Amniotic stem cell (primary cell): ENCODE measurements at regions not wholly inside any gene's neighbourhood (a gene's known extent, or its start where the extent isn't known, plus 50 kb on each side); places are given as distances from the start of the nearest gene placed in this dataset.
"Not testable (repeated sequence)": the region's sequence is repeated elsewhere in the genome, so short reads cannot be mapped to it uniquely, and the experiment has no call there.

Experiments used
- DNase-seq: peaks from one replicate; lab custom pipeline; 2025; lab: John Stamatoyannopoulos, UW

- no peak for DNase-seq
These were observed 566.4 kb downstream of the DACH1 start for GRCh38 chr13:71300602-71301001.

GRCh38 chr13:71291842-71292146, 575.2 kb downstream of the DACH1 start:
- DNase-seq, result no peak

- DNase-seq, result no peak
These were observed 575.8 kb downstream of the DACH1 start for GRCh38 chr13:71290963-71291841.

GRCh38 chr13:71289980-71290379, 577.0 kb downstream of the DACH1 start:
- DNase-seq, result not testable (repeated sequence)

GRCh38 chr13:71285700-71286099, 581.3 kb downstream of the DACH1 start:
- DNase-seq, result no peak

- no peak for DNase-seq
These were observed 588.5 kb downstream of the DACH1 start for GRCh38 chr13:71278512-71278911.

GRCh38 chr13:71274923-71275608, 591.9 kb downstream of the DACH1 start:
- no peak for DNase-seq

- DNase-seq, result no peak
These were observed 605.7 kb downstream of the DACH1 start for GRCh38 chr13:71261256-71261655.

GRCh38 chr13:71260246-71260645, 606.8 kb downstream of the DACH1 start:
- DNase-seq, result no peak

- DNase-seq, result no peak
These were observed 611.4 kb downstream of the DACH1 start for GRCh38 chr13:71255633-71256032.

GRCh38 chr13:71254384-71254783, 612.6 kb downstream of the DACH1 start:
- DNase-seq, result no peak

- DNase-seq, result no peak
These were observed 614.8 kb downstream of the DACH1 start for GRCh38 chr13:71252184-71252704.

- no peak for DNase-seq
These were observed 615.6 kb downstream of the DACH1 start for GRCh38 chr13:71251292-71251951.

- no peak for DNase-seq
These were observed 618.0 kb downstream of the DACH1 start for GRCh38 chr13:71249011-71249410.

- DNase-seq, result no peak
These were observed 622.8 kb downstream of the DACH1 start for GRCh38 chr13:71244161-71244560.

GRCh38 chr13:71242201-71242600, 624.8 kb downstream of the DACH1 start:
- DNase-seq, result no peak

GRCh38 chr13:71240911-71241310, 626.1 kb downstream of the DACH1 start:
- no peak for DNase-seq

GRCh38 chr13:71237332-71237731, 629.7 kb downstream of the DACH1 start:
- no peak for DNase-seq

- DNase-seq, result no peak
These were observed 647.1 kb downstream of the DACH1 start for GRCh38 chr13:71219698-71220415.

GRCh38 chr13:71218960-71219359, 648.0 kb downstream of the DACH1 start:
- no peak for DNase-seq

- no peak for DNase-seq
These were observed 649.2 kb downstream of the DACH1 start for GRCh38 chr13:71217827-71218226.

- no peak for DNase-seq
These were observed 652.2 kb downstream of the DACH1 start for GRCh38 chr13:71214821-71215220.
